ENCODE measurements at regions not wholly inside any gene's neighbourhood (a gene's known extent, or its start where the extent isn't known, plus 50 kb on each side); places are given as distances from the start of the nearest gene placed in this dataset.

DNA sequence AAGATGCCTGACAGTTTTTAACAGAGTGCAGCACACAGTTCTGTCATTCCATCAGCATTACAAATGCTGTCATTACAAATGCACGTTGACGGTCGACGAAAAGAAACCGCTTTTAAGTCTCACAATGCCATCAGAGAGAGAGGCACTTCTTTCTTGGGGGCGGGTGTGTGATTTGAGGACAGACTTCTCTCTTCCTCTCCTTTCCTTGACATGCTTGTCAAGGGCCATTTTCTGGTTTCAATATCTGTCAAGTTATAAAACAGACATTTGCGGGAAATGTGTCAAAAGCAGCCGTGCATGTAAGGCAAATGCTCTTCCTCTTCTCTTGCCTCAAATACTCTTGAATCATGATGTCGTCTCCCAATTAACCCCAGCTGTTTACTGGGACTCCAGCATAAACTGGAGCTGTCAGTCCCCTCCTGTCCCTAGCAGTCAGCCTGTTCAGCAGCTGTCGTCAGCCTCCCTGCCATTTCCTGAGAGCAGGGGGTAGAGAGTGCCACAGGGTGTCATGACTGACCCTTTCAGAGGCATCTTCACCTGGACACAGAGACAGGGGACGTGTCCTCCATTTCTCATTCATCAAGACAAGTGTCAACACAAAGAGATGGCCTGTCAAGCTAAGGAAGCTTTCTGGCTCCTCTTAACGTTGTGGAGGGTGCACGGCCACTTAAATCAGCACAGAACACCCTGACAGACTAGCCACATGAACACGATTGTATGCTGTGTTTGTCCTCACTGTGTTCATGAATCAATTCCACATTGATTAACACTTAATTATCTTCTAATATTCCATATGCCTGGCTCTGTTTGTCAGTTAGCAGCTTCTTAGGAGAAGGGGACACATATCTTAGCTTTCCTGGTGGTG lies 305.4 kb upstream of the RAB6C start:
- POLR2A ChIA-PET (ENCODE audit: unreplicated experiment), result no interaction called here
- Histone ChIP-seq H4K20me1 (ENCODE audit: insufficient read depth) (no peaks in the 10 kb centered on the region), H3K36me3 (ENCODE audit: low read depth) (no peaks in the 10 kb centered on the region), H3K27ac (no peak overlapping the region), H3K27me3 (ENCODE audit: insufficient read depth, low read depth) (peaks cover 79% of the 10 kb centered on the region), H3K9me3 (ENCODE audit: insufficient read depth, low read depth) (no peaks in the 10 kb centered on the region), H2AFZ (no peak overlapping the region), H3K79me2 (ENCODE audit: low read depth) (no peaks in the 10 kb centered on the region), H3K4me3 (no peak overlapping the region), H3K4me1 (replicated peaks; ENCODE audit: insufficient read depth) (no peaks in the 10 kb centered on the region), H3F3A (ENCODE audit: insufficient read depth, low read depth) (no peaks in the 10 kb centered on the region), H3K4me2 (no peak overlapping the region), H3K9me2 (ENCODE audit: insufficient read depth) (no peaks in the 10 kb centered on the region)
- no peak for TF ChIP-seq EZH2 (IDR thresholded peaks at IDR 0.05; ENCODE audit: low read depth)
- TF ChIP-seq, protein P1, sequence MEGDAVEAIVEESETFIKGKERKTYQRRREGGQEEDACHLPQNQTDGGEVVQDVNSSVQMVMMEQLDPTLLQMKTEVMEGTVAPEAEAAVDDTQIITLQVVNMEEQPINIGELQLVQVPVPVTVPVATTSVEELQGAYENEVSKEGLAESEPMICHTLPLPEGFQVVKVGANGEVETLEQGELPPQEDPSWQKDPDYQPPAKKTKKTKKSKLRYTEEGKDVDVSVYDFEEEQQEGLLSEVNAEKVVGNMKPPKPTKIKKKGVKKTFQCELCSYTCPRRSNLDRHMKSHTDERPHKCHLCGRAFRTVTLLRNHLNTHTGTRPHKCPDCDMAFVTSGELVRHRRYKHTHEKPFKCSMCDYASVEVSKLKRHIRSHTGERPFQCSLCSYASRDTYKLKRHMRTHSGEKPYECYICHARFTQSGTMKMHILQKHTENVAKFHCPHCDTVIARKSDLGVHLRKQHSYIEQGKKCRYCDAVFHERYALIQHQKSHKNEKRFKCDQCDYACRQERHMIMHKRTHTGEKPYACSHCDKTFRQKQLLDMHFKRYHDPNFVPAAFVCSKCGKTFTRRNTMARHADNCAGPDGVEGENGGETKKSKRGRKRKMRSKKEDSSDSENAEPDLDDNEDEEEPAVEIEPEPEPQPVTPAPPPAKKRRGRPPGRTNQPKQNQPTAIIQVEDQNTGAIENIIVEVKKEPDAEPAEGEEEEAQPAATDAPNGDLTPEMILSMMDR (conservative IDR thresholded peaks at IDR 0.05), result no peak
- intact Hi-C loops (cut with micrococcal nuclease; ENCODE audit: unreplicated experiment), result no loop called here
- DNase-seq, result no peak
- no TSS peak for BruUV-seq (replicated peaks)
- CTCF ChIA-PET, result no interaction called here

DNA sequence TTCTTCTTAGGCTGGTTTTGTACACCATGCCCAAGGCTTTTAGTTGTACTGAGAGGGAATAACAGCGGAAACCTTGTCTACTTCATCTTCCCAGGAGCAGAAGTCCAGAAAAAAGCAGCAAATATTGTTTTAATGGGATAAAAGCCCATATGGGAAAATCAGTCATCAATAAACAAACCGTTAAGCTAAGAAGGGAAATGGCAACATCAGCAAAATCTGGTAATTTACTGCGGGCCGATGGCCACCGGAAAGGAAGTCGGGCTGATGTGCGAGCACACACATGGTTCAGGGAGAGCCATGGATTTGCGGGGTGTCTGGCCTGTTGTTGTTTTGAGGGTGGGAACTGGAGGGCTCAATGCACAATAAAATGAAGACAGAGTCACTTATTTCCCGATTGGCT lies 300.7 kb upstream of the RAB6C start:
- Histone ChIP-seq H3K27me3 (ENCODE audit: insufficient read depth, low read depth) (peaks cover 51% of the 10 kb centered on the region), H3K4me3 (no peak overlapping the region), H2AFZ (no peak overlapping the region), H3F3A (ENCODE audit: insufficient read depth, low read depth) (no peaks in the 10 kb centered on the region), H3K4me2 (no peak overlapping the region), H3K9me3 (ENCODE audit: insufficient read depth, low read depth) (no peaks in the 10 kb centered on the region), H3K9me2 (ENCODE audit: insufficient read depth) (no peaks in the 10 kb centered on the region), H3K79me2 (ENCODE audit: low read depth) (no peaks in the 10 kb centered on the region), H3K4me1 (replicated peaks; ENCODE audit: insufficient read depth) (no peaks in the 10 kb centered on the region), H4K20me1 (ENCODE audit: insufficient read depth) (no peaks in the 10 kb centered on the region), H3K27ac (no peak overlapping the region), H3K36me3 (ENCODE audit: low read depth) (no peaks in the 10 kb centered on the region)
- POLR2A ChIA-PET (ENCODE audit: unreplicated experiment), result no interaction called here
- intact Hi-C loops (cut with micrococcal nuclease; ENCODE audit: unreplicated experiment), result no loop called here
- TF ChIP-seq EZH2 (IDR thresholded peaks at IDR 0.05; ENCODE audit: low read depth), result no peak
- TF ChIP-seq, protein P1 (conservative IDR thresholded peaks at IDR 0.05), result no peak
- DNase-seq, result no peak
- no TSS peak for BruUV-seq (replicated peaks)
- CTCF ChIA-PET, result no interaction called here

DNA sequence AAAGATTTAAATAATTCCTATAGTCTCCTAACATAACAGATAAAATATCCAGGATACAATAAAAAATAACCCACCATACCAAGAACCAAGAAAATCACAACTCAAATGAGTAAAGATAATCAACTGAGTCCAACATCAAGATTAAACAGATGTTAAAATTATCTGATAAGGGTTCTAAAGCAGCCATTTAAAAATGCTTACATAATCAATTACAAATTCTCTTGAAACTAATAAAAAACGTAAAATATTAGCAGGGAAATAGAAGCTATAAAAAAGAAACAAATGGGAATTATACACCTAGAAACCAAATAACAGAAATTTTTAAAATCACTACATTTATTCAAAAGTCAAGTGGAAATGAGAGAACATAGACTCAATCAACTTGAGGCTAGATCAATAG lies 297.7 kb upstream of the RAB6C start:
- POLR2A ChIA-PET (ENCODE audit: unreplicated experiment), result no interaction called here
- Histone ChIP-seq H3K4me2 (no peak overlapping the region), H3K36me3 (ENCODE audit: low read depth) (no peaks in the 10 kb centered on the region), H4K20me1 (ENCODE audit: insufficient read depth) (no peaks in the 10 kb centered on the region), H3K27me3 (ENCODE audit: insufficient read depth, low read depth) (peaks cover 31% of the 10 kb centered on the region), H2AFZ (no peak overlapping the region), H3K4me3 (no peak overlapping the region), H3F3A (ENCODE audit: insufficient read depth, low read depth) (no peaks in the 10 kb centered on the region), H3K79me2 (ENCODE audit: low read depth) (no peaks in the 10 kb centered on the region), H3K27ac (no peak overlapping the region), H3K9me2 (ENCODE audit: insufficient read depth) (no peaks in the 10 kb centered on the region), H3K4me1 (replicated peaks; ENCODE audit: insufficient read depth) (no peaks in the 10 kb centered on the region), H3K9me3 (ENCODE audit: insufficient read depth, low read depth) (no peaks in the 10 kb centered on the region)
- intact Hi-C loops (cut with micrococcal nuclease; ENCODE audit: unreplicated experiment), result no loop called here
- TF ChIP-seq EZH2 (IDR thresholded peaks at IDR 0.05; ENCODE audit: low read depth), result no peak
- TF ChIP-seq, protein P1 (conservative IDR thresholded peaks at IDR 0.05), result no peak
- CTCF ChIA-PET, result no interaction called here
- DNase-seq, result no peak
- no TSS peak for BruUV-seq (replicated peaks)
